Gastrocnemius medialis (tissue), 4 donors: ENCODE measurements at regions not wholly inside any gene's neighbourhood (a gene's known extent, or its start where the extent isn't known, plus 50 kb on each side); places are given as distances from the start of the nearest gene placed in this dataset.

Experiments used
- ATAC-seq, 2 donors: fragments of 150-250 bp; one replicate each; pipeline ENCODE4 v1.9.1; 2016
- DNase-seq, 2 donors: peaks; one replicate each; pipeline ENCODE4 v3.0.0-alpha.2; 2019
- H3K27ac ChIP-seq, 4 donors: fragments of 200-600 bp; sonication (generic); 1 replicate in 1 of 4; 2 replicates in 3 of 4; pipeline ENCODE4 v1.5.1; 2016 to 2018; ENCODE audit warnings: mild to moderate bottlenecking in 2 of 4, moderate library complexity in 1 of 4
- H3K27me3 ChIP-seq, 3 donors: fragments of 200-600 bp; sonication (generic) in 2 of 3; 1 replicate in 1 of 3; 2 replicates in 2 of 3; pipeline versions ENCODE4 v1.5.1 to v1.6.0; 2016 to 2019; ENCODE audit warnings: mild to moderate bottlenecking in 1 of 3, moderate library complexity in 1 of 3
- H3K36me3 ChIP-seq, 2 donors: fragments of 200-600 bp; sonication (generic) in 1 of 2; one replicate each; pipeline ENCODE4 v1.5.1; 2017 to 2018
- H3K4me1 ChIP-seq, 2 donors: fragments of 200-600 bp; sonication (generic) in 1 of 2; one replicate each; pipeline ENCODE4 v1.5.1; 2016 to 2017; ENCODE audit warnings: mild to moderate bottlenecking in 2 of 2
- H3K4me3 ChIP-seq, 4 donors: fragments of 200-600 bp; sonication (generic) in 3 of 4; 1 replicate in 1 of 4; 2 replicates in 3 of 4; pipeline ENCODE4 v1.5.1; 2016 to 2019; ENCODE audit warnings: mild to moderate bottlenecking in 2 of 4
- H3K9me3 ChIP-seq, 3 donors: fragments of 200-600 bp; sonication (generic) in 2 of 3; 1 replicate in 1 of 3; 2 replicates in 2 of 3; pipeline ENCODE4 v1.5.1; 2016 to 2019
- CTCF ChIP-seq, 5 experiments: fragments of 450-650 bp in 3 of 5; fragments of 200-600 bp in 2 of 5; sonication (generic) in 2 of 5; IDR thresholded peaks in 4 of 5; conservative IDR thresholded peaks in 1 of 5; 1 replicate in 4 of 5; 2 replicates in 1 of 5; pipeline ENCODE4 v1.5.1; 2016 to 2019; ENCODE audit warnings: antibody characterized with exemption in 5 of 5, mild to moderate bottlenecking in 3 of 5, moderate library complexity in 3 of 5
- POLR2A ChIP-seq, 2 donors: fragments of 450-650 bp; IDR thresholded peaks; one replicate each; pipeline ENCODE4 v1.6.1; 2017; ENCODE audit warnings: antibody characterized with exemption in 2 of 2, mild to moderate bottlenecking in 2 of 2, moderate library complexity in 2 of 2
- in situ Hi-C, 4 donors: fragments of 200-750 bp; cut with MboI; loops; one replicate each; pipeline versions ENCODE4 v1.15.0 to v1.8.0; 2017; ENCODE audit warnings: low sequenced_read_pairs in 4 of 4
- intact Hi-C: fragments of 100-400 bp; cut with DNase I; formaldehyde crosslinking; loops from one replicate; pipeline ENCODE4 v1.15.1; 2023; ENCODE audit warnings: low total_unique reads

DNA sequence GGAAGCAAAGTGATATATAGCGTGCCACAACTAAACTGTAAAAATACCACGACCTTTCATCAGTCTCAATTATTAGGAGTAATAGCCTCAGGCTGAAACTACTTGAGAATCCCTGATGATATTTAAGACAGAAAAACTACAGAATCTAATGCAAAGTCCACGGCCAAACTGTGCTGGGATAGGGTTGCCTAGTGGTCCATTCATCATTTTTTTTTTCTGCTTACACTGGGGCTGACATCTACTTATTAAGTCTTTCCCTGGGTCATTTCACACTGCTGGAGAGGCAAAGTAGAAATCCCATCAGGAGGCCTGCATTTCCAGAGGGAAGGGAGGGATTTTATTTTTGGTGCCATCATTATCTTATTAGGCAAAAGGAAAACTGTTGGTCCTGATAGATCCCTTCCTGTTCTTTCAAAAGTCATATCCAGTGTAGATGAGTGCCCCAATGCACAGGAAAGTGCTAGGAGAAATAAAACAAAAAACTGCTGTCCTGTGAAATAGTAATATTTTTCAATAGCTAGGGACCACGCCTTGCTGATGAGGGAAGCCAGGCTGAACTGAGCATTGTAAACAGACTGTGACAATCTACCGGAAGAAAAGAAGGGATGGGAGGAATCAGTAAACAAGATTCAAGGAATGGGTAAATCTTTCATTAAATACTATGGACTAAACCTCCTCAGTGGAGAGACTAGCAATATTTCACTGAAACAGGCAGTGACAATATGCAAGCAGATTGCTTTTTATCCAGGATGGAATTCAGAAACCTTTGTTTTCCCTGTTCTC lies 644.3 kb downstream of the IRS1 start:
- TF ChIP-seq POLR2A (IDR thresholded peaks at IDR 0.05) (no peak), CTCF (IDR thresholded peaks at IDR 0.05 in 4 of 5, conservative IDR thresholded peaks at IDR 0.05 in 1 of 5) (no peak)
- Histone ChIP-seq H3K4me3 (no peak overlapping the region), H3K4me1 (peaks cover 23 to 28% of the 10 kb centered on the region in 2 donors), H3K36me3 (no peaks in the 10 kb centered on the region), H3K27me3 (no peaks in the 10 kb centered on the region), H3K9me3 (no peaks in the 10 kb centered on the region), H3K27ac (peak overlapping the region in 1 of 4 donors; percentile 13)
- ATAC-seq, result no peak
- in situ Hi-C loops (no loop called here), intact Hi-C loops (loop anchor here (10.0 kb wide), 1 partner anchor 500 kb away; no protein-coding TSS in a partner anchor)
- DNase-seq, result no peak

GRCh38 chr2:226154610-226155009 lies 645.0 kb downstream of the IRS1 start:
- intact Hi-C loops, result loop anchor here (10.0 kb wide), 1 partner anchor 500 kb away; no protein-coding TSS in a partner anchor
- in situ Hi-C loops, result no loop called here
- ATAC-seq, result no peak

GRCh38 chr2:226153553-226153952 lies 646.1 kb downstream of the IRS1 start:
- H3K4me3 ChIP-seq, result no peak overlapping the region
- ATAC-seq (no peak), DNase-seq (no peak)
- no peaks in the 10 kb centered on the region for H3K9me3 ChIP-seq
- H3K4me1 ChIP-seq, result peaks cover 18 to 28% of the 10 kb centered on the region in 2 donors
- intact Hi-C loops (loop anchor here (10.0 kb wide), 1 partner anchor 501 kb away; no protein-coding TSS in a partner anchor), in situ Hi-C loops (no loop called here)
- TF ChIP-seq POLR2A (IDR thresholded peaks at IDR 0.05), result no peak
- TF ChIP-seq CTCF (IDR thresholded peaks at IDR 0.05 in 4 of 5, conservative IDR thresholded peaks at IDR 0.05 in 1 of 5), result no peak
- peak overlapping the region in 1 of 4 donors; percentile 0 for H3K27ac ChIP-seq
- no peaks in the 10 kb centered on the region for H3K27me3 ChIP-seq
- H3K36me3 ChIP-seq, result no peaks in the 10 kb centered on the region

More at GRCh38 chr2:226154610-226155009, 645.0 kb downstream of the IRS1 start:
- no peak for DNase-seq
- Histone ChIP-seq H3K4me1 (peaks cover 18 to 28% of the 10 kb centered on the region in 2 donors), H3K27me3 (no peaks in the 10 kb centered on the region), H3K27ac (peak overlapping the region in 1 of 4 donors; percentile 13), H3K36me3 (no peaks in the 10 kb centered on the region), H3K4me3 (peak overlapping the region in 1 of 4 donors; percentile 3), H3K9me3 (no peaks in the 10 kb centered on the region)
- TF ChIP-seq POLR2A (IDR thresholded peaks at IDR 0.05) (no peak), CTCF (IDR thresholded peaks at IDR 0.05 in 4 of 5, conservative IDR thresholded peaks at IDR 0.05 in 1 of 5) (no peak)

DNA sequence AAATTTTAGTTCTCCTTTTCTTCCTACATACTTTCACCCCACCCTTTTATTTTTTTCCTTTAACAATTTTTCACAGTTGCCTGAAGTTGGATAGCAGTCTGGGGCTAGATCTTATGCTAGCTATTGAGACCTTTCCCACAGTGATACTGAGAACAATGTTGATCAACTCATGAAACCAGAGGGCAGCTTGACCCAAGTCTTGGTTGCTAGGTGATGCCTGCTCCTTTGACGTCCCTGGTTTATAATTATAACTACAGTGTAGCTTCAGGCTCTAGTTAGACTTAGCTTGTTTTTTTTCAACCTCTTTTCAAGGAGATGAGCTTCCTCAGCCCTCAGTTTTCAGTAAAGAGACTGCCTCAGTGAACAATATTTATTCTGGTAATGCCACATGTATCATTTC lies 648.5 kb downstream of the IRS1 start:
- Histone ChIP-seq H3K36me3 (no peaks in the 10 kb centered on the region), H3K4me3 (peak overlapping the region in 1 of 4 donors; percentile 2), H3K4me1 (peaks cover 18 to 28% of the 10 kb centered on the region in 2 donors), H3K27me3 (no peaks in the 10 kb centered on the region), H3K27ac (peak overlapping the region; percentile 8 to 56 (median 47)), H3K9me3 (no peaks in the 10 kb centered on the region)
- TF ChIP-seq POLR2A (IDR thresholded peaks at IDR 0.05), result no peak
- TF ChIP-seq CTCF (IDR thresholded peaks at IDR 0.05 in 4 of 5, conservative IDR thresholded peaks at IDR 0.05 in 1 of 5), result no peak
- in situ Hi-C loops (no loop called here), intact Hi-C loops (loop anchor here (10.0 kb wide), 1 partner anchor 504 kb away; no protein-coding TSS in a partner anchor)
- peak; percentile 90 to 91 for ATAC-seq
- peak in 1 of 2 donors; percentile 31 for DNase-seq
